HG03575 (cell line): ENCODE measurements at regions not wholly inside any gene's neighbourhood (a gene's known extent, or its start where the extent isn't known, plus 50 kb on each side); places are given as distances from the start of the nearest gene placed in this dataset.
"Not testable (repeated sequence)": the region's sequence is repeated elsewhere in the genome, so short reads cannot be mapped to it uniquely, and the experiment has no call there.

ENCODE experiments used
- ATAC-seq: cut with Tn5 transposase; IDR thresholded peaks from one replicate; pipeline ENCODE4 v1.9.1; 2021; ENCODE audit not compliant: unreplicated experiment, insufficient number of reproducible peaks, low FRiP score; ENCODE audit errors: extremely low read depth

DNA sequence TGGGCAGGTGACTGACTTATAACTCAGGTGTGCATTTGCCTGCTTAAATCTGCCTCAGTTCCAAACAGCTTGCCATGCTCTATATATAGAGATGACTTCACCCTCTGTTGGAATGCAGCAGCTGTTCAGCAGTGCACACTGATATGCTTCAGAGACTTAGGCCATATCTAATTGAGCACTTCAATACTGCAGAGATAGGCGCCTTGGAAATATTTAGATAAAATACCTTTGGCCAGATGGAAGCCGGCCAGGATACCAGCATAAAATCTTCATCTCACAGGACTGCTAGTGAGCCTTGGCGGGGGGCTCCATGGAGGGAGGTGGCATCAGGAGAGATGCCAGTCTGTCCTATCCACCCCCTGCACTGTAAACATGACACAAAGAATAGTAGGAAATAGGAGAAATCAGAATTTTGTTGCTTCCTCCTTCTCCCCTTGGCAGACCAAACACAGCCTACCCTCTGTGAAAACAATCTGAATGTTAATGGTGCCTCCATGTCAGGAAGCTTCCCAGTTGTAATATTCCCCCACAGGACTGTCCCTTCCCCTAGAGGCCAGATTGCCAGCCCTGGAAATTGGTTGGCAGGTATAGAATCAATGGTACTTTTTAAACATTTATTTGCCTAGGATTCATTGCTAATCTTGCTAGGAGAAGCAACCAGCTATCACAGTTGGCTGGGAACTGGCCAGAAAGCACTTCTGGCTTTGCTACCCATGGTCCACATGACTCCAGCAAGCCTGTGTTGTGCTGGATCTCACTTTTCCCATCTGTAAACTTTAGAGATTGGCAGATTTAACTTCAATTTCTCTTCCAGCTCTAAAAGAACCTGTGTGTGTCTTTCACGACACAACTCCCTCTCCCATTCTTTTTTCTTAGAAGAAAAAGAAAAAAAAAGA, 215.5 kb upstream of the KCNMB2 start:
- ATAC-seq = no peak

DNA sequence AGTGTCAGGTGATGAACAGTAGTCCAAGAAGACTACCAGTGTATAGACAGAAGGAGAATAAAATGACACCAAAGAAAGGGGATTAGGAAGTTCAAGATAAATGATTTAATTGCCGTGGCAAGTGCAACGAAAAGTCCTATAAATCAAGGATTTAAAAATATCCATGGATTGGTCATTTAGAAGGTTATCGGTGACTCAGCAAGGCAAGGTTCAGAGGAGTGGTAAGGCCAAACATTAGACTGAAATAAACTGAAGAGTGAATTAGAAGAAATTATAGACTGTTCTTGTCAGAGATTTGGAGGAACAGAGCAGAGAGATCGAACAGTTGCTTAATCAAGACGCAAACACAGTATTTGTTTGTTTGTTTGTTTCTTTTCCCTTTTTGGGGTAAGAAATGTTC, 211.9 kb upstream of the KCNMB2 start:
- ATAC-seq = no peak

DNA sequence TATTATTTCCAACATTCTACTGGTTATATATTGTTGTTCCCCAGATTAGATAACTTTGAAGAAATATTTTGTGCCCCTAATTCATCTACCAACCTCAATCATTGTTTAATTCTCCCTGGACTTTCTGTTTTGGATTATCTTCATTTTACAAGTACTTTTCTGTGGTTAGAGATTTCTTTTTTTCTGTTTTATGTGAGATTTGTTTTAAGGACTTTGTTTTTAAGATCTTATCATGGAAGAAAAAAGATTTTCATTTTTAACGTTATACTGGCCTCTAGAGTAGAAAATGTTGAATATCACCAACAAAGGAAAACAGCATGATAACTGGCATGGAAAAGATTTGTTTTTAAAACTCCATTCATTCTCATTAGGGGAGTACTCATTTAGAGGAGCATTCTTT, 210.9 kb upstream of the KCNMB2 start:
- ATAC-seq = no peak

GRCh38 chr3:178329936-178330335, 206.3 kb upstream of the KCNMB2 start:
- ATAC-seq = no peak

DNA sequence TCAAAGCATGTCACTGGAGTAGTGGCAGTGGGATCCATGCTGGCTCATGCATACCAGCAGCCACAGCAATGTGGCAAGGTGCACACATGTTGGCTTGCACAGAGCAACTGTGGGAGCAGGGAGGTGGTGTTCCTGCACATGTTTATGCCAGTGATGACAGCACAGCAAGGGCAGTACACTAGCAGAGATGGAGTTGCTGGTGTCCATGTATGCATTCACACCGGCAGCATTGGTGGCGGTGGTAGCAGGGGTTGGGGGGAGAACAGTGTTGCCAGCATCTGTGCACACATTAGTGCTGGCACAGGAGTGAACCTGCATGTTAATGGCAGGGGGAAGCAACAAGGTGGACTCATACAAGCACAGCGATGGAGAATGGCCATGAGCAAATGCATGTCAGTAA, 202.0 kb upstream of the KCNMB2 start:
- ATAC-seq = no peak

DNA sequence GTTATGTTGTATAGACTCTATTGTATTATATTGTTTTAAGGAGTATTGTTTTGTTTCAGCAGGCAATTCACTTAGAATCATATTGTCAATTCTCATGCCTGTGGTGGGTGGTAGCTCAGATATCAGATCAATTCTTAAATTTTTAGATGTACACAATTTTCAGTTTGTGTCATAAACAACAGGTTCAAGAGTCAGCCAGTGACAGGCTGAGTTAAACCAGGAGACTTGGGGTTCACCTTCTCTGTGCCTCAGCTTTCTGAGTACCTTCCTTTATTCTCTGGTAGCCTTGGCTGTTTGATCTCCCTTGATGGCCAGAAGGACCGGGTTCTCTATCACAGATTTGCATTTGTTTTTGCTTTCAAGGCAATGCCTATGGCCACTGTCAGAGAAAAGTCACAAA, 199.9 kb upstream of the KCNMB2 start:
- ATAC-seq = no peak

GRCh38 chr3:178340506-178340905, 195.7 kb upstream of the KCNMB2 start:
- ATAC-seq = no peak

- no peak for ATAC-seq
Observed at GRCh38 chr3:178341636-178342035, 194.6 kb upstream of the KCNMB2 start.

- ATAC-seq = no peak
Observed at GRCh38 chr3:178342111-178342510, 194.1 kb upstream of the KCNMB2 start.

DNA sequence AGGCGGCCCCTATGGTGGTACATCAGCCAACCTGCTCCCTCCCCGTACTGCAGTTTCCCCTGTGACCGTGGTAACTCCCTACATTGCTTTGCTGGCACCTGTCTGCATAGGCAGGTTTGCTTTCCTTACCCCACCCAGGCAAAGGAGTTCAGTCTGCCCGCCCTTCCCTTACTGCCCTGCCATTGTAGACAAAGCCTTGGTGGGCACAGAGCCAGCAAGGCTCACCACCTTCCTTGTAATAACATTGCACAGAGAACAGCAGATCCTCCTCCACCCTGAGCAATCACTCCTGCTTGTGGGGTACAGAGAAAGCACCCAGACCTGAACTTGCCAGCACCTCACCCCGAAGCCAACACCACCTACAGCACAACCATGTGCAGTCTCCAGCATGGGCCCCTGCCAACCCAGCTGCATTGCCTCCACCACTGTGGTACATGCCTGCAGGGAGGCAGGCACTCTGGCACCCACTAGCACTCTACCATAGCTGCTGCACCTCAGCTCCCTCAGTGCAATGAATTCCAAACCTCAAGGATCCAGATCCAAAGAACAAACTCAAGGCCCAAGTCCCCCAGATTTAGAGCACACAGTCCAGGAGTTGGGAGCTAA, 192.7 kb upstream of the KCNMB2 start:
- no peak for ATAC-seq

GRCh38 chr3:178345944-178346343, 190.3 kb upstream of the KCNMB2 start:
- no peak for ATAC-seq

DNA sequence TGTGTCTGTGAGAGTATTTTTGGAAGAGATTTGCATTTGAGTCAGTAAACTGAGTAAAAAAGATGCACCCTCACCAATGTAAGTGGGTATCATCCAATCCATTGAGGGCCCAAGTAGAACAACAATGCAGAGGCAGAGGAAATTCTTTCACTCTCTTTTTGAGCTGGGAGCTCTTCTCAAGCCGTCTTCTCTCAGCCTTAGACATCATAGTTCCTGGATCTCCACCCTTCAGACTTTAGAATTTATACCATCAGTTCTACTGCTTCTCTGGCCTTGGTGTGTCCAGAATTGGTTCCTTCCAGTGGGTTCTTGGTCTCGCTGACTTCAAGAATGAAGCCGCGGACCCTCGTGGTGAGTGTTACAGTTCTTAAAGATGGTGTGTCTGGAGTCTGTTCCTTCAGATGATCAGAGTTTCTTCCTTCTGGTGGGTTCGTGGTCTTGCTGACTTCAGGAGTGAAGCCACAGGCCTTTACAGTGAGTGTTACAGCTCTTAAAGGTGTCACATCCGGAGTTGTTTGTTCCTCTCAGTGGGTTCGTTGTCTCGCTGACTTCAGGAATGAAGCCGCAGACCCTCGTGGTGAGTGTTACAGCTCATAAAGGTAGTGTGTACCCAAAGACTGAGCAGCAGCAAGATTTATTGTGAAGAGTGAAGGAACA, 187.5 kb upstream of the KCNMB2 start:
- not testable (repeated sequence) for ATAC-seq

GRCh38 chr3:178349218-178349596, 187.0 kb upstream of the KCNMB2 start:
- not testable (repeated sequence) for ATAC-seq

- ATAC-seq = no peak
Observed at GRCh38 chr3:178350763-178351162, 185.5 kb upstream of the KCNMB2 start.

DNA sequence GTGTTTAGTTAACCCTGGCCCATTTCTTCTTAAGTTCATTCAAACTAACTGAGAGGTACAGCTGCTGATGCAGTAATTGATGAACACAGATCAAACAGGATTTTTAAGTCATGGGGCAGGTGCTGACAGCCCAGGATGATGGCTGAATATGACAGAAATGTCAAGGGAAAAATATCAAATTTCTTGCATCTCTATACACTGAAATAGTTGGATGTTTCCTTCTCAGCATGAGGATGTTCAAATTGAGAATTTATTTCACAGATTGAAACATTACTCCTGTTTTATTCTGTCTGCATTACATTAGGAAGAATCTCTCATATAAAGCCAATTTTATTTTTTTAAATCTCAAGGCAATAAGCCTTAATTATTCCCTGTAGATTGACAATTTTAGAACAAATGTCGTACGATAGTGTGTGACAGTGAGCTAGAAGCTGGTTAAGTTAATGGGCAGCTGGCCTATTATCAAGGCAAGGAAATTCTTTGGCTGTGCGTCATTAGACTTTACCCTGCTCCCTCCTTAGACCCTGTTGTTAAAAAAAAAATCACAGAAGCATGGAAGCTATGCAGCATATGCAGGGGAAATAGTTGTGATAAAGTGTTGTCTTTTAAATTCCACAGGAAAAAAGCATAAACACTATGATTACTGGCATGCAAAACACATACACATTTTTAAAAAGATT, 183.8 kb upstream of the KCNMB2 start:
- ATAC-seq = no peak

DNA sequence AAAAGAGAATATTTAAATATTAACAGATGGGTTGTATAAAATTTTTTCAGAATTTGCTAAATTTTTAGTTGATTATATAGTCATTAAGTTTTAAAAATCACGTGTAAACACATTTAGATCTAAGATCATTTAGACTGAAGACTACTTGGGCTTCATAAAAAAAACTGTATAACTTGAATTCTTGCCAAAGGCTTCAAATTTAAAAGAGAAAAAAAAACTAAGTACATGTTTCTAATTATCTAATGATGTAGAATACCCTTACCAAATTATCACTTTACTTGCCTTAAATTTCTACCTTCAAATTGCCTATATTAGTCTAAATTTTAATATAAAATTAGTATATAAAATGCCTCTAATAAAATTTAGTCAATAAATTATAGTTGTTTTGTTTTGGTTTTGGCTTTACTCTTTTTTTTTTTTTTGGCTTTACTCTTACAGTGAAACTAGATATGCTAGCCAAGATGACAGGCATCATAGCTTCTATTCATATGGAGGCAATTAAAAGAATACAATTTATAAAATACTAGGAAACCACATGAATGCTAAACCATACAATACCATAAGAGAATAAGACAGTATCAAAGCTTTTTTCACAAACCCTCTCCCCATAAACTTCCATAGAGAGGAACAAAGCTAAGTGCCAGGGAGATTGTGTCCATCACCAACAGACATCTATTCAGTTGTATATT, 183.1 kb upstream of the KCNMB2 start:
- no peak for ATAC-seq

- ATAC-seq = no peak
Observed at GRCh38 chr3:178359728-178360127, 176.5 kb upstream of the KCNMB2 start.

DNA sequence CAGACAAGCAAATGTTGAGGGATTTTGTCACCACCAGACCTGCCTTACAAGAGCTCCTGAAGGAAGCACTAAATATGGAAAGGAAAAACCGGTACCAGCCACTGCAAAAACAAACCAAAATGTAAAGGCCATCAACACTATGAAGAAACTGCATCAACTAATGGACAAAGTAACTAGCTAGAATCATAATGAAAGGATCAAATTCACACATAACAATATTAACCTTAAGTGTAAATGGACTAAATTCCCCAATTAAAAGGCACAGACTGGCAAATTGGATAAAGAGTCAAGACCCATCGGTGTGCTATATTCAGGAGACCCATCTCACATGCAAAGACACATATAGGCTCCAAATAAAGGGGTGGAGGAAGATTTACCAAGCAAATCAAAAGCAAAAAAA, 173.2 kb upstream of the KCNMB2 start:
- not testable (repeated sequence) for ATAC-seq
